ENCODE measurements at regions not wholly inside any gene's neighbourhood (a gene's known extent, or its start where the extent isn't known, plus 50 kb on each side); places are given as distances from the start of the nearest gene placed in this dataset.

GRCh38 chr11:94675239-94675638 lies 92.9 kb upstream of the AMOTL1 start:
- Mint-ChIP-seq H3K36me3 (ENCODE audit: unreplicated experiment) (no peaks in the 10 kb centered on the region), H3K4me1 (ENCODE audit: unreplicated experiment) (peaks cover 5% of the 10 kb centered on the region), H3K9me3 (ENCODE audit: unreplicated experiment) (no peaks in the 10 kb centered on the region), H3K27me3 (ENCODE audit: unreplicated experiment) (peaks cover 1% of the 10 kb centered on the region), H3K4me3 (ENCODE audit: unreplicated experiment) (no peak overlapping the region), H3K27ac (ENCODE audit: unreplicated experiment) (no peak overlapping the region)
- peak; percentile 15 for DNase-seq (ENCODE audit: extremely low spot score, unreplicated experiment)
- TF ChIP-seq CTCF (IDR thresholded peaks at IDR 0.05), result no peak

GRCh38 chr11:94675813-94676212 lies 92.3 kb upstream of the AMOTL1 start:
- no peak overlapping the region for H3K4me3 Mint-ChIP-seq (ENCODE audit: unreplicated experiment)
- H3K27me3 Mint-ChIP-seq (ENCODE audit: unreplicated experiment), result peaks cover 7% of the 10 kb centered on the region
- no peak for TF ChIP-seq CTCF (IDR thresholded peaks at IDR 0.05)
- H3K4me1 Mint-ChIP-seq (ENCODE audit: unreplicated experiment), result peaks cover 5% of the 10 kb centered on the region
- peak; percentile 7 for DNase-seq (ENCODE audit: extremely low spot score, unreplicated experiment)
- no peaks in the 10 kb centered on the region for H3K36me3 Mint-ChIP-seq (ENCODE audit: unreplicated experiment)
- no peaks in the 10 kb centered on the region for H3K9me3 Mint-ChIP-seq (ENCODE audit: unreplicated experiment)
- no peak overlapping the region for H3K27ac Mint-ChIP-seq (ENCODE audit: unreplicated experiment)

GRCh38 chr11:94676814-94677213 lies 91.3 kb upstream of the AMOTL1 start:
- H3K4me3 Mint-ChIP-seq (ENCODE audit: unreplicated experiment), result no peak overlapping the region
- peaks cover under 1% of the 10 kb centered on the region for H3K4me1 Mint-ChIP-seq (ENCODE audit: unreplicated experiment)
- peaks cover 10% of the 10 kb centered on the region for H3K27me3 Mint-ChIP-seq (ENCODE audit: unreplicated experiment)
- H3K27ac Mint-ChIP-seq (ENCODE audit: unreplicated experiment), result no peak overlapping the region
- no peaks in the 10 kb centered on the region for H3K9me3 Mint-ChIP-seq (ENCODE audit: unreplicated experiment)
- peak; percentile 8 for DNase-seq (ENCODE audit: extremely low spot score, unreplicated experiment)
- TF ChIP-seq CTCF (IDR thresholded peaks at IDR 0.05), result no peak
- no peaks in the 10 kb centered on the region for H3K36me3 Mint-ChIP-seq (ENCODE audit: unreplicated experiment)

- no peak overlapping the region for H3K4me3 Mint-ChIP-seq (ENCODE audit: unreplicated experiment)
- TF ChIP-seq CTCF (IDR thresholded peaks at IDR 0.05), result no peak
- H3K27me3 Mint-ChIP-seq (ENCODE audit: unreplicated experiment), result peaks cover 10% of the 10 kb centered on the region
- H3K9me3 Mint-ChIP-seq (ENCODE audit: unreplicated experiment), result no peaks in the 10 kb centered on the region
- no peaks in the 10 kb centered on the region for H3K36me3 Mint-ChIP-seq (ENCODE audit: unreplicated experiment)
- DNase-seq (ENCODE audit: extremely low spot score, unreplicated experiment), result no peak
- no peak overlapping the region for H3K27ac Mint-ChIP-seq (ENCODE audit: unreplicated experiment)
- H3K4me1 Mint-ChIP-seq (ENCODE audit: unreplicated experiment), result no peaks in the 10 kb centered on the region
These were observed 89.9 kb upstream of the AMOTL1 start for GRCh38 chr11:94678236-94678635.

GRCh38 chr11:94678901-94679300 lies 89.3 kb upstream of the AMOTL1 start:
- no peaks in the 10 kb centered on the region for H3K36me3 Mint-ChIP-seq (ENCODE audit: unreplicated experiment)
- H3K4me1 Mint-ChIP-seq (ENCODE audit: unreplicated experiment), result no peaks in the 10 kb centered on the region
- TF ChIP-seq CTCF (IDR thresholded peaks at IDR 0.05), result no peak
- DNase-seq (ENCODE audit: extremely low spot score, unreplicated experiment), result no peak
- H3K9me3 Mint-ChIP-seq (ENCODE audit: unreplicated experiment), result no peaks in the 10 kb centered on the region
- H3K27me3 Mint-ChIP-seq (ENCODE audit: unreplicated experiment), result peaks cover 10% of the 10 kb centered on the region
- no peak overlapping the region for H3K4me3 Mint-ChIP-seq (ENCODE audit: unreplicated experiment)
- no peak overlapping the region for H3K27ac Mint-ChIP-seq (ENCODE audit: unreplicated experiment)
